Transverse colon (tissue), 4 donors: ENCODE measurements at regions not wholly inside any gene's neighbourhood (a gene's known extent, or its start where the extent isn't known, plus 50 kb on each side); places are given as distances from the start of the nearest gene placed in this dataset.

Source experiments
- DNase-seq: peaks from one replicate; pipeline ENCODE4 v3.0.0-alpha.2; 2019
- H3K27ac ChIP-seq, 4 donors: fragments of 200-600 bp; sonication (generic); 2 replicates each; pipeline ENCODE4 v1.5.1; 2016 to 2018; ENCODE audit warnings: inconsistent platforms in 4 of 4
- H3K27me3 ChIP-seq: fragments of 200-600 bp; sonication (generic); 2 replicates; pipeline ENCODE4 v1.5.1; 2017; ENCODE audit warnings: inconsistent platforms
- H3K36me3 ChIP-seq, 4 donors: fragments of 200-600 bp; sonication (generic); 2 replicates each; pipeline ENCODE4 v1.5.1; 2017 to 2019; ENCODE audit warnings: inconsistent platforms in 4 of 4
- H3K4me1 ChIP-seq, 4 donors: fragments of 200-600 bp; sonication (generic); 2 replicates each; pipeline ENCODE4 v1.5.1; 2017 to 2020; ENCODE audit warnings: inconsistent platforms in 4 of 4
- H3K4me3 ChIP-seq, 4 donors: fragments of 200-600 bp; sonication (generic); 1 replicate in 1 of 4; 2 replicates in 3 of 4; pipeline versions ENCODE4 v1.5.1 to v1.6.1; 2017 to 2019; ENCODE audit warnings: inconsistent platforms in 4 of 4
- H3K9me3 ChIP-seq, 2 donors: fragments of 200-600 bp; sonication (generic); 2 replicates each; pipeline ENCODE4 v1.5.1; 2017 to 2019; ENCODE audit warnings: inconsistent platforms in 2 of 2
- EP300 ChIP-seq: sonication (generic); formaldehyde crosslinking; IDR thresholded peaks from one replicate; pipeline ENCODE4 v1.6.1; 2017; ENCODE audit warnings: antibody characterized with exemption, low read depth
- POLR2A ChIP-seq: fragments of 450-650 bp; IDR thresholded peaks from one replicate; pipeline ENCODE4 v1.6.1; 2016; ENCODE audit warnings: antibody characterized with exemption, mild to moderate bottlenecking, moderate library complexity
- POLR2AphosphoS5 ChIP-seq, 3 donors: sonication (generic); formaldehyde crosslinking; IDR thresholded peaks; one replicate each; pipeline ENCODE4 v1.6.1; 2016; ENCODE audit warnings: antibody characterized with exemption in 3 of 3
- WGBS, 2 donors: methylation state at CpG; one replicate each; pipeline ENCODE4 v1.1.5; 2018; ENCODE audit warnings: low coverage in 1 of 2; 5-methylcytosine and 5-hydroxymethylcytosine counted together
- in situ Hi-C, 4 donors: fragments of 200-750 bp; cut with MboI; loops; one replicate each; pipeline versions ENCODE4 v1.15.0 to v1.15.1; 2017; ENCODE audit warnings: low sequenced_read_pairs in 3 of 4, low pct_ligation_motif_present in 1 of 4, low pct_unique_long_range_greater_than_20kb in 1 of 4
- intact Hi-C: fragments of 100-400 bp; cut with DNase I; formaldehyde crosslinking; loops from one replicate; pipeline ENCODE4 v1.15.1; 2023; ENCODE audit warnings: low total_unique reads
- TF ChIP-seq, protein P1 (sequence below), 5 experiments: fragments of 200-600 bp in 3 of 5; fragments of 450-650 bp in 2 of 5; sonication (generic) in 3 of 5; IDR thresholded peaks; 1 replicate in 2 of 5; 2 replicates in 3 of 5; pipeline ENCODE4 v1.5.1; 2016 to 2017; ENCODE audit warnings: antibody characterized with exemption in 5 of 5, inconsistent platforms in 3 of 5, mild to moderate bottlenecking in 2 of 5, moderate library complexity in 1 of 5

- peak; percentile 86 for DNase-seq
- H3K4me1 ChIP-seq = no peaks in the 10 kb centered on the region
- intact Hi-C loops (loop anchor here (2.0 kb wide), 1 partner anchor 645 kb away; no protein-coding TSS in a partner anchor), in situ Hi-C loops (loop anchor here (10.0 to 25.0 kb wide), 3 partner anchors 377 to 652 kb away; partner anchors contain the start of gene NKX2-2 (in 2 of the 4))
- peaks cover 14% of the 10 kb centered on the region for H3K27me3 ChIP-seq
- H3K4me3 ChIP-seq = no peak overlapping the region
- no peak overlapping the region for H3K27ac ChIP-seq
- 12 to 28% methylated on average over 6 to 8 of the region's 8 CpGs for WGBS, 2 donors
- H3K36me3 ChIP-seq = no peaks in the 10 kb centered on the region
- H3K9me3 ChIP-seq = no peaks in the 10 kb centered on the region
- TF ChIP-seq POLR2AphosphoS5 (IDR thresholded peaks at IDR 0.05) = no peak
- TF ChIP-seq, protein P1, sequence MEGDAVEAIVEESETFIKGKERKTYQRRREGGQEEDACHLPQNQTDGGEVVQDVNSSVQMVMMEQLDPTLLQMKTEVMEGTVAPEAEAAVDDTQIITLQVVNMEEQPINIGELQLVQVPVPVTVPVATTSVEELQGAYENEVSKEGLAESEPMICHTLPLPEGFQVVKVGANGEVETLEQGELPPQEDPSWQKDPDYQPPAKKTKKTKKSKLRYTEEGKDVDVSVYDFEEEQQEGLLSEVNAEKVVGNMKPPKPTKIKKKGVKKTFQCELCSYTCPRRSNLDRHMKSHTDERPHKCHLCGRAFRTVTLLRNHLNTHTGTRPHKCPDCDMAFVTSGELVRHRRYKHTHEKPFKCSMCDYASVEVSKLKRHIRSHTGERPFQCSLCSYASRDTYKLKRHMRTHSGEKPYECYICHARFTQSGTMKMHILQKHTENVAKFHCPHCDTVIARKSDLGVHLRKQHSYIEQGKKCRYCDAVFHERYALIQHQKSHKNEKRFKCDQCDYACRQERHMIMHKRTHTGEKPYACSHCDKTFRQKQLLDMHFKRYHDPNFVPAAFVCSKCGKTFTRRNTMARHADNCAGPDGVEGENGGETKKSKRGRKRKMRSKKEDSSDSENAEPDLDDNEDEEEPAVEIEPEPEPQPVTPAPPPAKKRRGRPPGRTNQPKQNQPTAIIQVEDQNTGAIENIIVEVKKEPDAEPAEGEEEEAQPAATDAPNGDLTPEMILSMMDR (IDR thresholded peaks at IDR 0.05) = peak; percentile 88 to 91 (median 89)
- TF ChIP-seq POLR2A = no peak
These were observed 147.8 kb upstream of the RALGAPA2 start for GRCh38 chr20:20860078-20860806.

DNA sequence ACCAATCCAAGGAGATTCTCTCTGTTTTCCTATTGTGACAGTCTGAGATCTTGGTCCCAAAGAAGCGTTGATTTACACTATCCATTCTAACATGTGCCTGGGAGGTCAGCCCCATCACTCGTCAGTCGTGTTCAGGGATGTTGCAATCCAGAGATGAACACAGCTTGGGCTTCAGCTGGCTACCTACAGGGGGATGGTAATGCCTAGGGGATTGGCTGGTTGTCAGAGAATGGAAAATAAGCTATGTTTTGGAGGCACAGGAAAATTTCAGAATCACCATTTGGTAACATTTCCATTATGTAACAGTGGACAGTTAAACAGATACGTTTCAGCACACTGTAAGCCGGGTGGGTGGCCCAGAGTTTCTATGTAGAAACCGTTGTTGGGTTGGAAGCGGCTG is 147.1 kb upstream of the RALGAPA2 start:
- Histone ChIP-seq H3K4me3 (no peak overlapping the region), H3K27me3 (peaks cover 14% of the 10 kb centered on the region), H3K27ac (no peak overlapping the region), H3K36me3 (no peaks in the 10 kb centered on the region), H3K4me1 (no peaks in the 10 kb centered on the region), H3K9me3 (no peaks in the 10 kb centered on the region)
- 49 to 70% methylated on average over 4 to 7 of the region's 7 CpGs for WGBS, 2 donors
- no peak for DNase-seq
- in situ Hi-C loops (loop anchor here (25.0 kb wide), 2 partner anchors 378 to 653 kb away; partner anchors contain the start of gene NKX2-2 (in 2 of the 4)), intact Hi-C loops (no loop called here)
- TF ChIP-seq POLR2AphosphoS5 (IDR thresholded peaks at IDR 0.05) (no peak), POLR2A (no peak), EP300 (no peak)
- TF ChIP-seq, protein P1 (IDR thresholded peaks at IDR 0.05) = no peak

GRCh38 chr20:20856956-20857355 is 144.5 kb upstream of the RALGAPA2 start:
- no peak for DNase-seq
- H3K4me3 ChIP-seq = no peak overlapping the region
- 34 to 53% methylated on average over 2 of the region's 2 CpGs for WGBS, 2 donors
- no peak for TF ChIP-seq EP300
- no peak for TF ChIP-seq POLR2A
- TF ChIP-seq, protein P1 (IDR thresholded peaks at IDR 0.05) = no peak
- no peak for TF ChIP-seq POLR2AphosphoS5 (IDR thresholded peaks at IDR 0.05)
- H3K27ac ChIP-seq = no peak overlapping the region
- H3K36me3 ChIP-seq = no peaks in the 10 kb centered on the region
- peaks cover 14% of the 10 kb centered on the region for H3K27me3 ChIP-seq
- intact Hi-C loops (no loop called here), in situ Hi-C loops (loop anchor here (25.0 kb wide), 2 partner anchors 380 to 655 kb away; partner anchors contain the start of gene NKX2-2 (in 2 of the 4))
- no peaks in the 10 kb centered on the region for H3K9me3 ChIP-seq
- H3K4me1 ChIP-seq = no peaks in the 10 kb centered on the region

- 56 to 68% methylated on average over 6 to 7 of the region's 7 CpGs for WGBS, 2 donors
- TF ChIP-seq EP300 (no peak), POLR2AphosphoS5 (IDR thresholded peaks at IDR 0.05) (no peak), POLR2A (no peak)
- TF ChIP-seq, protein P1 (IDR thresholded peaks at IDR 0.05) = no peak
- Histone ChIP-seq H3K4me1 (no peaks in the 10 kb centered on the region), H3K36me3 (no peaks in the 10 kb centered on the region), H3K27me3 (peaks cover 14% of the 10 kb centered on the region), H3K9me3 (no peaks in the 10 kb centered on the region), H3K27ac (no peak overlapping the region), H3K4me3 (no peak overlapping the region)
- in situ Hi-C loops = loop anchor here (25.0 kb wide), 2 partner anchors 381 to 656 kb away; partner anchors contain the start of gene NKX2-2 (in 2 of the 4)
- intact Hi-C loops = no loop called here
- DNase-seq = no peak
These were observed 143.9 kb upstream of the RALGAPA2 start for GRCh38 chr20:20856306-20856705.
